GM12878 (cell line): ENCODE measurements at regions not wholly inside any gene's neighbourhood (a gene's known extent, or its start where the extent isn't known, plus 50 kb on each side); places are given as distances from the start of the nearest gene placed in this dataset.

Experiments
- ATAC-seq: fragments of 200-7000 bp; cut with Tn5 transposase; 3 replicates; pipeline ENCODE4 v1.9.1; 2020; ENCODE audit warnings: mild to moderate bottlenecking, moderate library complexity
- BruUV-seq: library from RNA; stranded (reverse); fragments of 400-500 nt; replicated peaks from 2 replicates; lab custom pipeline; 2021; lab: Mats Ljungman, UMichigan
- CTCF ChIA-PET: fragments of 300-600 bp; sonication (Branson Sonifier 250); formaldehyde crosslinking; extraction: SDS; loops from one replicate; lab custom pipeline; 2021; ENCODE audit warnings: inconsistent platforms; lab: Yijun Ruan, JAX
- POLR2A ChIA-PET: fragments of 350-600 bp; formaldehyde crosslinking; extraction: SDS; loops from one replicate; lab custom pipeline; 2021; ENCODE audit warnings: inconsistent platforms; lab: Charles Lee
- RAD21 ChIA-PET: fragments of 300-600 bp; sonication (Branson Sonifier 250); formaldehyde crosslinking; loops from one replicate; lab custom pipeline; 2023; ENCODE audit warnings: antibody characterized with exemption; ENCODE audit not compliant: unreplicated experiment; lab: Charles Lee
- SMC1A ChIA-PET: fragments of 300-600 bp; sonication (Branson Sonifier 250); formaldehyde crosslinking; loops from one replicate; lab custom pipeline; 2023; ENCODE audit not compliant: unreplicated experiment, uncharacterized antibody; lab: Charles Lee
- DNase-seq: peaks from one replicate; pipeline ENCODE4 v3.0.0-alpha.2; 2011; ENCODE audit warnings: low read depth, low spot score
- FAIRE-seq: peaks from 3 replicates; lab custom pipeline; 2011; peaks lifted over from hg19 to GRCh38; lab: Jason Lieb, UNC
- H2AFZ ChIP-seq: 2 replicates; pipeline ENCODE4 v1.6.0; 2011; ENCODE audit warnings: low read depth, low read length, control low read depth; ENCODE audit not compliant: control insufficient read depth
- H3K27ac ChIP-seq: 2 replicates; pipeline ENCODE4 v1.5.1; 2011; ENCODE audit warnings: control low read depth; ENCODE audit not compliant: control insufficient read depth, insufficient read depth
- H3K27me3 ChIP-seq, 2 experiments: replicated peaks in 1 of 2; 2 replicates each; pipeline versions ENCODE4 v1.6.0 to v1.6.1; 2011; ENCODE audit warnings: low read length in 1 of 2; ENCODE audit not compliant: control insufficient read depth in 2 of 2, insufficient read depth in 2 of 2
- H3K36me3 ChIP-seq, 2 experiments: 2 replicates each; pipeline ENCODE4 v1.5.1; 2011; ENCODE audit warnings: low read length in 1 of 2; ENCODE audit not compliant: control insufficient read depth in 2 of 2, insufficient read depth in 2 of 2
- H3K4me1 ChIP-seq: 2 replicates; pipeline ENCODE4 v1.6.1; 2011; ENCODE audit warnings: mild to moderate bottlenecking, low read length, moderate library complexity, mixed read lengths; ENCODE audit not compliant: control insufficient read depth, insufficient read depth
- H3K4me2 ChIP-seq: 2 replicates; pipeline ENCODE4 v1.6.0; 2011; ENCODE audit warnings: control low read depth; ENCODE audit not compliant: control insufficient read depth, insufficient read depth
- H3K4me3 ChIP-seq: fragments of 200-600 bp; sonication (generic); 2 replicates; pipeline ENCODE4 v1.5.1; 2016
- H3K79me2 ChIP-seq: 2 replicates; pipeline ENCODE4 v1.6.0; 2011; ENCODE audit warnings: low read length; ENCODE audit not compliant: control insufficient read depth, insufficient read depth
- H3K9ac ChIP-seq: 2 replicates; pipeline ENCODE4 v1.8.0; 2011; ENCODE audit warnings: low read length, control low read depth, mixed read lengths; ENCODE audit not compliant: control insufficient read depth, insufficient read depth
- H3K9me3 ChIP-seq: replicated peaks from 3 replicates; pipeline ENCODE4 v1.5.1; 2011; ENCODE audit warnings: mild to moderate bottlenecking, low read length; ENCODE audit not compliant: control insufficient read depth, insufficient read depth
- H4K20me1 ChIP-seq: 2 replicates; pipeline ENCODE4 v1.6.0; 2011; ENCODE audit not compliant: control insufficient read depth, insufficient read depth
- BMI1 ChIP-seq: fragments of 450-650 bp; IDR thresholded peaks from 2 replicates; pipeline ENCODE4 v1.6.1; 2016; ENCODE audit warnings: mild to moderate bottlenecking, moderate library complexity, borderline replicate concordance
- CBFB ChIP-seq: IDR thresholded peaks from 2 replicates; pipeline ENCODE4 v1.6.1; 2016; ENCODE audit warnings: antibody characterized with exemption, low read depth
- CBX5 ChIP-seq: sonication (generic); IDR thresholded peaks from 2 replicates; pipeline ENCODE4 v1.6.1; 2016; ENCODE audit warnings: low read depth, moderate library complexity, mild to moderate bottlenecking, inconsistent platforms
- CHD1 ChIP-seq: IDR thresholded peaks from 2 replicates; pipeline ENCODE4 v1.6.1; 2012; ENCODE audit warnings: low read depth, low read length, improper control_type of control experiment
- E2F8 ChIP-seq: fragments of 450-650 bp; IDR thresholded peaks from 2 replicates; pipeline ENCODE4 v1.6.1; 2018; ENCODE audit warnings: mild to moderate bottlenecking, low read depth, moderate library complexity; ENCODE audit not compliant: partially characterized antibody
- FOXM1 ChIP-seq: IDR thresholded peaks from 2 replicates; pipeline ENCODE4 v1.6.1; 2012; ENCODE audit warnings: low read depth, mild to moderate bottlenecking, inconsistent platforms, low read length, moderate library complexity
- IKZF2 ChIP-seq, 2 experiments: fragments of 450-650 bp; IDR thresholded peaks; 2 replicates each; pipeline ENCODE4 v1.6.1; 2017; ENCODE audit warnings: mild to moderate bottlenecking in 2 of 2, moderate library complexity in 2 of 2
- MTA3 ChIP-seq: IDR thresholded peaks from 2 replicates; pipeline ENCODE4 v1.6.1; 2012; ENCODE audit warnings: low read length, inconsistent platforms, borderline replicate concordance
- MYC ChIP-seq: IDR thresholded peaks from 2 replicates; pipeline ENCODE4 v1.6.1; 2011; ENCODE audit warnings: mild to moderate bottlenecking, low read length, moderate library complexity, inconsistent platforms; ENCODE audit not compliant: insufficient read depth, insufficient replicate concordance, insufficient read length, severe bottlenecking
- NKRF ChIP-seq: fragments of 450-650 bp; conservative IDR thresholded peaks from 2 replicates; pipeline ENCODE4 v1.6.1; 2017; ENCODE audit warnings: mild to moderate bottlenecking, moderate library complexity
- REST ChIP-seq: IDR thresholded peaks from 2 replicates; pipeline ENCODE4 v1.6.1; 2012; ENCODE audit warnings: mild to moderate bottlenecking, low read depth, low read length
- USF2 ChIP-seq: IDR thresholded peaks from 2 replicates; pipeline ENCODE4 v1.6.1; 2011; ENCODE audit warnings: low read depth, low read length, improper control_type of control experiment, borderline replicate concordance
- ZNF274 ChIP-seq: IDR thresholded peaks from one replicate; pipeline ENCODE4 v1.8.0; 2011; ENCODE audit not compliant: insufficient read length, insufficient read depth
- WGBS: methylation state at CpG from one replicate; pipeline ENCODE4 v1.1.6; 2016; ENCODE audit warnings: low lambda C conversion rate; ENCODE audit not compliant: insufficient replicate concordance, insufficient coverage; ENCODE audit errors: missing lambda C conversion rate; 5-methylcytosine and 5-hydroxymethylcytosine counted together
- in situ Hi-C: fragments of 300-500 bp; cut with MboI; formaldehyde crosslinking; loops from 9 replicates; pipeline ENCODE4 v1.14.3; 2018; ENCODE audit warnings: mixed read lengths
- intact Hi-C: fragments of 100-400 bp; cut with micrococcal nuclease; formaldehyde crosslinking; loops from one replicate; pipeline ENCODE4 v1.14.2; 2022; ENCODE audit not compliant: unreplicated experiment

GRCh38 chr15:69577397-69577796 is 124.8 kb downstream of the RPLP1 start (continued):
- TF ChIP-seq E2F8 (no peak), CHD1 (no peak)

GRCh38 chr15:69578252-69578651 is 125.6 kb downstream of the RPLP1 start:
- 70% methylated on average over 5 of the region's 9 CpGs for whole genome bisulfite sequencing
- POLR2A ChIA-PET: no interaction called here
- Histone ChIP-seq H3K9ac (no peak overlapping the region), H4K20me1 (no peaks in the 10 kb centered on the region), H3K27me3 (peaks cover 0 to 5% of the 10 kb centered on the region in 2 experiments; a peak in 3 of 4 replicates), H3K36me3 (no peaks in the 10 kb centered on the region), H2AFZ (no peak overlapping the region), H3K27ac (no peak overlapping the region), H3K79me2 (no peaks in the 10 kb centered on the region), H3K9me3 (no peaks in the 10 kb centered on the region), H3K4me1 (peaks cover 5% of the 10 kb centered on the region; the same call in 1 of the 2 replicates), H3K4me2 (no peak overlapping the region), H3K4me3 (no peak overlapping the region)
- ATAC-seq (no peak), FAIRE-seq (no peak), DNase-seq (no peak)
- in situ Hi-C loops (no loop called here), intact Hi-C loops (loop anchor here (5.0 to 10.0 kb wide), 4 partner anchors 147 to 909 kb away; no protein-coding TSS in a partner anchor)
- CTCF ChIA-PET: interaction anchor here (2.0 to 2.3 kb wide), 2 partner anchors 150 to 520 kb away, joined by 6 to 9 read pairs; partner anchors contain the start of gene TLE3
- RAD21 ChIA-PET: interaction anchor here (3.1 kb wide), 1 partner anchor 889 kb away, joined by 8 read pairs; no protein-coding TSS in a partner anchor
- SMC1A ChIA-PET: no interaction called here
- BruUV-seq: no TSS peak
- no peak for TF ChIP-seq USF2
- TF ChIP-seq REST: no peak
- TF ChIP-seq NKRF: no peak
- no peak for TF ChIP-seq CBX5
- TF ChIP-seq FOXM1: no peak
- TF ChIP-seq IKZF2 (IDR thresholded peaks at IDR 0.05): no peak
- no peak for TF ChIP-seq MYC
- TF ChIP-seq CBFB: no peak
- no peak for TF ChIP-seq ZNF274
- no peak for TF ChIP-seq BMI1
- TF ChIP-seq MTA3: no peak
